Thyroid gland (tissue), 4 donors: ENCODE measurements at regions not wholly inside any gene's neighbourhood (a gene's known extent, or its start where the extent isn't known, plus 50 kb on each side); places are given as distances from the start of the nearest gene placed in this dataset.

ENCODE experiments used
- DNase-seq, 2 donors: peaks; one replicate each; pipeline ENCODE4 v3.0.0-alpha.2; 2019
- H3K27ac ChIP-seq, 3 donors: fragments of 200-600 bp; sonication (generic); 1 replicate in 2 of 3; 2 replicates in 1 of 3; pipeline ENCODE4 v1.5.1; 2016 to 2019; ENCODE audit warnings: mild to moderate bottlenecking in 1 of 3, moderate library complexity in 1 of 3
- H3K27me3 ChIP-seq: fragments of 200-600 bp; sonication (generic); one replicate; pipeline ENCODE4 v1.5.1; 2019
- H3K36me3 ChIP-seq, 2 donors: fragments of 200-600 bp; sonication (generic); one replicate each; pipeline ENCODE4 v1.5.1; 2016 to 2019
- H3K4me1 ChIP-seq, 2 donors: fragments of 200-600 bp; sonication (generic); one replicate each; pipeline ENCODE4 v1.5.1; 2017 to 2019
- H3K4me3 ChIP-seq, 3 donors: fragments of 200-600 bp; sonication (generic); replicated peaks in 1 of 3; 1 replicate in 2 of 3; 2 replicates in 1 of 3; pipeline ENCODE4 v1.5.1; 2016; ENCODE audit warnings: mild to moderate bottlenecking in 1 of 3
- H3K9me3 ChIP-seq: fragments of 200-600 bp; sonication (generic); one replicate; pipeline ENCODE4 v1.5.1; 2017
- POLR2A ChIP-seq, 2 donors: fragments of 450-650 bp; IDR thresholded peaks; one replicate each; pipeline ENCODE4 v1.6.1; 2017; ENCODE audit warnings: antibody characterized with exemption in 2 of 2, mild to moderate bottlenecking in 2 of 2, moderate library complexity in 1 of 2
- WGBS, 2 donors: methylation state at CpG; one replicate each; pipeline ENCODE4 v1.1.5; 2017; 5-methylcytosine and 5-hydroxymethylcytosine counted together
- intact Hi-C: fragments of 100-400 bp; cut with DNase I; formaldehyde crosslinking; loops from one replicate; pipeline ENCODE4 v1.15.1; 2023
- TF ChIP-seq, protein P1 (sequence below), 6 experiments: fragments of 200-600 bp in 3 of 6; fragments of 450-650 bp in 3 of 6; sonication (generic) in 3 of 6; IDR thresholded peaks; one replicate each; pipeline ENCODE4 v1.5.1; 2016 to 2019; ENCODE audit warnings: antibody characterized with exemption in 6 of 6, mild to moderate bottlenecking in 2 of 6, inconsistent platforms in 1 of 6, moderate library complexity in 1 of 6

DNA sequence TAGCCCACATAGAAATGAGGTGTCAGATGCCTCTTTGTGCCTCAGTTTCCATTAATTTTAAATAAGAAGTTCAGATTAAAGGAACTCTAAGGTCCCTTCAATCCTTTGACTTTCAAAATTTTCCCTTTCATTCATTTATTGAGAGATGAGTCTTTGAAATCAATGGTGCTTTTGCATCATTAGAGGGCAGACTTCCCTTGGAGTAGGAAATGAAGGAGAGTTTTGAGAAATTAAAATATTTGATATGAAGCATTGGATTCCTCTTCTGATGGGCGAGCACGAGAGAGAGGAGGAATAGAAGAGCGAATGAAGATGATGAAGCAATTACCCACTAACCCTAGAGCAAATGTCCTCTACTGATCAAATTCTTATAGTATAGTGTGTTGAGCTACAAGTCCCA is 105.7 kb downstream of the EDN1 start:
- Histone ChIP-seq H3K4me3 (no peak overlapping the region), H3K27me3 (no peaks in the 10 kb centered on the region), H3K4me1 (no peaks in the 10 kb centered on the region), H3K9me3 (no peaks in the 10 kb centered on the region), H3K27ac (no peak overlapping the region), H3K36me3 (no peaks in the 10 kb centered on the region)
- WGBS, 2 donors = 82 to 90% methylated on average over 3 of the region's 3 CpGs
- no peak for DNase-seq
- TF ChIP-seq POLR2A (IDR thresholded peaks at IDR 0.05) = no peak
- TF ChIP-seq, protein P1, sequence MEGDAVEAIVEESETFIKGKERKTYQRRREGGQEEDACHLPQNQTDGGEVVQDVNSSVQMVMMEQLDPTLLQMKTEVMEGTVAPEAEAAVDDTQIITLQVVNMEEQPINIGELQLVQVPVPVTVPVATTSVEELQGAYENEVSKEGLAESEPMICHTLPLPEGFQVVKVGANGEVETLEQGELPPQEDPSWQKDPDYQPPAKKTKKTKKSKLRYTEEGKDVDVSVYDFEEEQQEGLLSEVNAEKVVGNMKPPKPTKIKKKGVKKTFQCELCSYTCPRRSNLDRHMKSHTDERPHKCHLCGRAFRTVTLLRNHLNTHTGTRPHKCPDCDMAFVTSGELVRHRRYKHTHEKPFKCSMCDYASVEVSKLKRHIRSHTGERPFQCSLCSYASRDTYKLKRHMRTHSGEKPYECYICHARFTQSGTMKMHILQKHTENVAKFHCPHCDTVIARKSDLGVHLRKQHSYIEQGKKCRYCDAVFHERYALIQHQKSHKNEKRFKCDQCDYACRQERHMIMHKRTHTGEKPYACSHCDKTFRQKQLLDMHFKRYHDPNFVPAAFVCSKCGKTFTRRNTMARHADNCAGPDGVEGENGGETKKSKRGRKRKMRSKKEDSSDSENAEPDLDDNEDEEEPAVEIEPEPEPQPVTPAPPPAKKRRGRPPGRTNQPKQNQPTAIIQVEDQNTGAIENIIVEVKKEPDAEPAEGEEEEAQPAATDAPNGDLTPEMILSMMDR (IDR thresholded peaks at IDR 0.05) = no peak
- intact Hi-C loops = no loop called here

DNA sequence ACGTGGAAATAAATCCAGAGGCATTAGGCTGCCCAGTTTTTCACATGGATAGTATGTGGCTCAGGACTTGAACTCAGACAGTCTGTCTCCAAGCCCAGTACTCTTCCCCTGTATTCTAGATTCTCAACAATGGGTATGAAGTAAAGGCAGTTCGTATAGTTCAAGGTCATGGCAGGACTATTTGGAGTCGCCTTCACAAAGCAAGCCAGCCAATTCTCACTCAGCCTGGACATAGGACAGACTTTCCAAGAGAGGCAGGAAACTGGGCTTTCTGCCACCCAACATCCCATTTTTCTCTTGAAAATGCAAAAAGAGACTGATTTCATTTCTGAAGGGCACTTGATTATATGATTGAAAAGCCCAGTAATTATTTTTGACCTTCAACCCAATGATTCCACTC is 111.0 kb downstream of the EDN1 start:
- Histone ChIP-seq H3K4me3 (no peak overlapping the region), H3K4me1 (no peaks in the 10 kb centered on the region), H3K27ac (no peak overlapping the region), H3K36me3 (no peaks in the 10 kb centered on the region), H3K27me3 (no peaks in the 10 kb centered on the region), H3K9me3 (no peaks in the 10 kb centered on the region)
- intact Hi-C loops = no loop called here
- WGBS, 2 donors = 56 to 80% methylated on average over 3 of the region's 3 CpGs
- TF ChIP-seq, protein P1 (IDR thresholded peaks at IDR 0.05) = no peak
- no peak for TF ChIP-seq POLR2A (IDR thresholded peaks at IDR 0.05)
- DNase-seq = no peak

DNA sequence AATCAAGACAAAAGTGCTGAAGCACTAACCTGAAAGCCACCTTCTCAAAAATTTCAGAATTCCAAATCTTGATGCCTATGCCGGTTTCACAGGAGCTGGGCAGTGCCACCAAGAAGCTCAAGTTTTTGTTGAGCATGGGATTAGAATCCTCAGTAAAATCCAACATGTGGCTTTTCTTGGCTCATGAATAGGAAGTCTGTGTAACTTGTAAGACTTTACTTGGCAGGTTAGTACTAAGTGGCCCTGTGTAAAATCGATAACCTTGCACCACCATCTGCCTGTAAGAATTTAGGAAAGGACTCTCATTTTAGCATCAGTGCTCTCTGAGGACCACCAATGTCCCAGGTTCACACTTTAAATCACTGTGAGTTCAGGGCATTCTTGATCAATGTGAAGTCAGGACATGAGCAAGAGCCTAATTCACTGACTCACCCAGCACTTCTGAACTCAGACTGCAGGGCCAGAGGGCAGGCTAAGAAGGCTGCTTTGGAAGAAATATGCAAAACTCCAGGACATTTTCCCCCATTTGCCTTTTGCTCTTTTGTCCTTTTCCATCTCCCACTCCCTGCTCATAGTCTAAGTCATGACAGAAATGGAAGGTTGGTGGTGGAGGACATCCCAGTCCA is 113.2 kb downstream of the EDN1 start:
- no peaks in the 10 kb centered on the region for H3K4me1 ChIP-seq
- no peak for DNase-seq
- no peak overlapping the region for H3K27ac ChIP-seq
- H3K9me3 ChIP-seq = no peaks in the 10 kb centered on the region
- TF ChIP-seq, protein P1 (IDR thresholded peaks at IDR 0.05) = no peak
- no peak for TF ChIP-seq POLR2A (IDR thresholded peaks at IDR 0.05)
- no peaks in the 10 kb centered on the region for H3K36me3 ChIP-seq
- no peaks in the 10 kb centered on the region for H3K27me3 ChIP-seq
- WGBS, 2 donors = 89 to 93% methylated on average over 2 of the region's 2 CpGs
- intact Hi-C loops = no loop called here
- H3K4me3 ChIP-seq = no peak overlapping the region

DNA sequence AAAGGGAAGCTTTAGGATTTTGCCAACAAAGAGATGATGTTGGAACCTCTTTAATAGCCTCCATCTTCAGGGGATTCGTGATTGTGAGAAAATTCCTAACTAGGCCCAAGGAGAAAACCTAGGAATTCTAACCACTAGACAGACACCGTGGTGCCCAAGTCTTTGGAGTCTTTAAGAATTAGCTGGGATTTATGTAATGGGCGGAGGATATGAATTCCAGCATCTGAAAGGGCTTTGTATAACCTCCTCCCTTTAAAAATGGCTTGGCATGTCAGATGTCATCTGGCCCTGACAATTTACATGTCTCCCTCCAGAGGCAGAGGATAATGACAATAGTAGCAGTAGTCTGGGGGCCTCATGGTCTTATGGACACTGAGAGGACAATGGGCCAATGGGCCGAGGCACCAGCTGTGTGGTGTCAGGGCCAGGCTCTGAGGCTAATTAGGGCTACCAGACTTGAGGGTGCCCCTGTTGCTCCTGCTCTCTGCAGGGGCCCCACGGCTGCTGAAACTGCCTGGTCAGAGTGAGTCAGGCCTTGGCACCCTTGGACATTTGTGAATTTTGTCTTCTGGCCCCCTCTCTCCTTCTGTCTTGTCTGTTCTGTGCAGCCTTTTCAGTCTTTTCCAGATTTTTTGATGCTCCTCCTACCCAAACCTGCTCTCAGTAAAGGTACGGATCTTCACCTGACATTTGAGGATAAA is 113.9 kb downstream of the EDN1 start:
- H3K4me3 ChIP-seq = no peak overlapping the region
- DNase-seq = no peak
- no peaks in the 10 kb centered on the region for H3K36me3 ChIP-seq
- H3K4me1 ChIP-seq = no peaks in the 10 kb centered on the region
- H3K27ac ChIP-seq = no peak overlapping the region
- no peaks in the 10 kb centered on the region for H3K9me3 ChIP-seq
- no peaks in the 10 kb centered on the region for H3K27me3 ChIP-seq
- intact Hi-C loops = no loop called here
- WGBS, 2 donors = 90 to 92% methylated on average over 6 of the region's 6 CpGs
- TF ChIP-seq, protein P1 (IDR thresholded peaks at IDR 0.05) = no peak
- no peak for TF ChIP-seq POLR2A (IDR thresholded peaks at IDR 0.05)

DNA sequence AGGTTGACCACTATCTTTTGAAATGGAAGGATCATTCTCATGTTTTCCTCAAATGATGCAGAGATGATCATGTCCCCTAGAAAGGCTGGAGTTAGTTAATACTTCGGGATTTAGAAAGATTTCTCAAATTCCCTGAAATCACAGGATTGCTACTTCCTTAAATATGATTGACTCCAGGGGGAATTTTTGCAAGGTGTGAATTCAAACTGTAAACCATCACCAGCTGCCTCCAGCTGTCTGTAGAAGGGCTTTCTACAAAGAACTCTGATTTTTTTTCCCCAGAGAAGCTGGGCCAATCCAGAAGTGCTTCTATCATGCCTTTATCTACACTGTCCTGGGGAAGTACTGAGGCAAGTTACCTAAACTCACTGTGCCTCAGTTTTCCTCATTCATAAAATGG is 114.5 kb downstream of the EDN1 start:
- no peak for DNase-seq

More for the DNA sequence above, 114.5 kb downstream of the EDN1 start:
- Histone ChIP-seq H3K9me3 (no peaks in the 10 kb centered on the region), H3K27me3 (no peaks in the 10 kb centered on the region), H3K27ac (no peak overlapping the region), H3K4me1 (no peaks in the 10 kb centered on the region), H3K36me3 (no peaks in the 10 kb centered on the region), H3K4me3 (no peak overlapping the region)
- TF ChIP-seq, protein P1 (IDR thresholded peaks at IDR 0.05) = no peak
- no peak for TF ChIP-seq POLR2A (IDR thresholded peaks at IDR 0.05)
- 0 to 41% methylated on average over 1 of the region's 1 CpG for WGBS, 2 donors
- intact Hi-C loops = no loop called here
